Activated CD8-positive, alpha-beta memory T cell treated with anti-CD3 and anti-CD28 coated beads for 36 hours (primary cell): ENCODE measurements at regions not wholly inside any gene's neighbourhood (a gene's known extent, or its start where the extent isn't known, plus 50 kb on each side); places are given as distances from the start of the nearest gene placed in this dataset.
"Not testable (repeated sequence)": the region's sequence is repeated elsewhere in the genome, so short reads cannot be mapped to it uniquely, and the experiment has no call there.

Experiments
- CTCF ChIA-PET: fragments of 350-600 bp; sonication (Branson Sonifier 250); formaldehyde crosslinking; loops from one replicate; lab custom pipeline; 2021; ENCODE audit warnings: antibody characterized with exemption; lab: Charles Lee
- POLR2A ChIA-PET: fragments of 350-600 bp; sonication (Branson Sonifier 250); formaldehyde crosslinking; loops from one replicate; lab custom pipeline; 2021; ENCODE audit warnings: antibody characterized with exemption; lab: Charles Lee

DNA sequence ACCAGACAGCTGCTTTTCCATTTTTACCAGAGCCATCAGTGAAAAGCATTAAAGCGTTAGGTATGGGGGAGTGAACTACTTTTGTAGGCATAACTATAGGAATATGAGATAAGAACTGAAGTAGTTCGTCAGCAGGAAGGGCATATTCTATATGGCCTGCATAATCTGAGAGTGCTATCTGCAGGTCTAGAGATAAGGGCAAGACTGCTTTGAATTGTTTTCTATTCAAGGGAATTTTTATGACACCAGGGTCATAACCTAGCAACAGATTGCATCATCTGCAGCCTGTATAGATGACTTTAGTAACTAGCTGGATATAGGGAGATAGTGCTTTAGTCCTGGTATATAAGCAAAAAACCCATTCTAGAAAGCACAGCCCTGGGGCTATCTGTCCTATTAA lies 437.3 kb upstream of the HTR1E start:
- POLR2A ChIA-PET, result no interaction called here
- CTCF ChIA-PET, result no interaction called here

DNA sequence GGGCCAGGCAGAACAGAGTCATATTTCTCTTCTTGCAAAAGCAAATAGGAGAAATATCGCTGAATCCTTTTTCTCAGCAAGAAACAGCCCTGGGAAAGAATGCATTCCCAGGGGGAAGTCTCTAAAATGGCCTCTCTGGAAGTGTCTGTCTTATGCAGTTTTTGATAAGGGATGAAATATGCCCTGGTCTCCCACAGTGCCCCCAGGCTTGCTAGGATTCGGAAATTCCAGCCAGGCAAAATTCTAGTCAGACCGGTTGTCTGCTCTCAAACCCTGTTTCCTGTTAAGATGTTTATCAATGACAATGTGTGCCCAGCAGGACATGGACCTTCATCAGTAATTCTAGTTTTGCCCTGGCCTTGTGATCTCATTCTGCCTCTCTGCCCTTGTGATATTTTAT lies 448.3 kb upstream of the HTR1E start:
- POLR2A ChIA-PET, CTCF ChIA-PET: not testable (repeated sequence)

DNA sequence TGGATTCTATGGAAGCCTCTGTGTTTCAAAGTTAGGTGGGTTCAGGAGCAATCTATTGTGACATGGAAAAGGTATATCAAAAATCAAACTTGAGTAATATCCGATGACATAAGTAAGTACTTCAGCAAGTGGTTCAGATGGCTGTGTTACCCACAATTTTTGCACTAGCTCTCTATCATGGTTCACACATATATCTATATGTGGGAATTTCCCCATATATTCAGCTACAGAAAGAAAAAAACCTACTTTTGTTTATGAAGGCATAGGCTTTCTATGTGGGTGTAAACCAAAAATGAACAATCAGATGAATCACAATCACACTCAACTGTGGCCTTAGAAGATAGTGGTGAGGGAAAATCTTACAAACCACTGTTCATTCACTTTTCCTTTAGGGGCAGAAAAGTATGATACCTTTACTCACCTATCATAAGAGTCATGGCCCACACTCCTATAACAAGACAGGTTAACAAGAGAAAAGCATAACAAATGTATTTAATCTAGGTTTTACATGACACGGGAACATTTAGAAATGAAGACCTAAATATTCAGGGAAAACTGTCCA lies 449.6 kb upstream of the HTR1E start:
- POLR2A ChIA-PET, result no interaction called here
- CTCF ChIA-PET, result no interaction called here

DNA sequence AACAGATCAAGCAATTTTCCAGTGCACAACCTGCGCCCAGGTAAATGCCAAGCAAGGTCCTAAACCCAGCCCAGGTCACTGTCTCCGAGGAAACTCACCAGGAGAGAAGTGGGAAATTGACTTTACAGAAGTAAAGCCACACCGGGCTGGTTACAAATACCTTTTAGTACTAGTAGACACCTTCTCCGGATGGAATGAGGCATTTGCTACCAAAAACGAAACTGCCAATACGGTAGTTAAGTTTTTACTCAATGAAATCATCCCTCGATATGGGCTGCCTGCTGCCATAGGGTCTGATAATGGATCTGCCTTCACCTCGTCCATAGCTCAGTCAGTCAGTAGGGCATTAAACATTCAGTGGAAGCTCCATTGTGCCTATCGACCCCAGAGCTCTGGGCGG lies 459.0 kb upstream of the HTR1E start:
- CTCF ChIA-PET, result not testable (repeated sequence)

DNA sequence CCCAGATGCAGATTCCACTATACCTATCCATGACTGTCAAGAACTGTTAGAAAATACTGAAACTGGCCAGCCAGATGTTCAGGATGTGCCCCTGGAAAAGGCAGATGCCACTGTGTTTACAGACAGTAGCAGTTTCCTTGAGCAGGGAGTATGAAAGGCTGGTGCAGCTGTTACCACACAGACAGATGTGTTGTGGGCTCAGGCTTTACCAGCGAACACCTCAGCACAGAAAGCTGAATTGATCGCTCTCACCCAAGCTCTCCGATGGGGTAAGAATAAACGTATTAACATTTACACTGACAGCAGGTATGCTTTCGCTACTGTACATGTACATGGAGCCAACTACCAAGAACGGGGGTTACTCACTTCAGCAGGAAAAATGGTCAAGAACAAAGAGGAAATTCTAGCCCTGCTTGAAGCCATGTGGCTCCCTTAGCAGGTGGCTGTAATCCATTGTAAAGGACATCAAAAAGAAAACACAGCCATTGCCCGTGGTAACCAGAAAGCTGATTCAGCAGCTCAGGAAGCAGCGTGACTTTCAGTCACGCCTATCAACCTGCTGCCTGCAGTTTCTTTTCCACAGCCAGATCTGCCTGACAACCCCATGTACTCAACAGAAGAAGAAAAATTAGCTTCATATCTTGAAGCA lies 459.7 kb upstream of the HTR1E start:
- CTCF ChIA-PET, result no interaction called here
- POLR2A ChIA-PET, result no interaction called here

More for the DNA sequence above, 459.0 kb upstream of the HTR1E start:
- POLR2A ChIA-PET, result not testable (repeated sequence)

DNA sequence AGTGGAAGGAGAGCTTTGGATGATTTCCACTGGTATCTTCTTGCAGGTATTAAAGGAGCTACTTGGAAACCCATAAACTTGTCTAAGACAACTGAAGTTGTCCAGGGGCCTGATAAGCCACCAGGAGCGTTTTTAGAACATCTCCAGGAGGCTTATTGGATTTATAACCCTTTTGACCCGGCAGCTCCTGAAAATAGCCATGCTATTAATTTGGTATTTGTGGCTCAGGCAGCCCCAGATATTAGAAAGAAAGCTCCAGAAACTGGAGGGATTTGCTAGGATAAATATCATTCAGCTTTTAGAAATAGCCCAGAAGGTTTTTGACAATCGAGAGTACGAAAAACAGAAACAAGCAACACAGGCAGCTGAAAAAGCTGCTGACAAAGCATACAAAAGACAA lies 461.0 kb upstream of the HTR1E start:
- ChIA-PET POLR2A (no interaction called here), CTCF (no interaction called here)

DNA sequence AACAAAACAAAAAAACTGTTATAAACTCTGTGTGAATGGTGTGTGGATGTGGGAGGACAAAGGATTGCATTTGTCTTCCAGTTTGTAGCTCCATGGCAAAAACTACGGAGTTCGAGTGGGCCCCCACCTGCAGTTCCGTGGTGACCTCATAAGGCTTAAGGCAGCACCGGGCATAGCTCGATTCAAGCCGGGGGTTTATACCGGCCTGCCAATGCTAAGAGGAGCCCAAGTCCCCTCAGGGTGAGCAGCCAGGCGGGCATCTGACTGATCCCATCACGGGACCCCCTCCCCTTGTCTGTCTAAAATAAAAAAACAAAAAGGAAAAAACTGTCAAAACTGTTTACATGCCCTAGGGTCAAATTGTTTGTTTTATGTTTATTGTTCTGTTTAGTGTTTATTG lies 463.2 kb upstream of the HTR1E start:
- ChIA-PET CTCF (no interaction called here), POLR2A (no interaction called here)

DNA sequence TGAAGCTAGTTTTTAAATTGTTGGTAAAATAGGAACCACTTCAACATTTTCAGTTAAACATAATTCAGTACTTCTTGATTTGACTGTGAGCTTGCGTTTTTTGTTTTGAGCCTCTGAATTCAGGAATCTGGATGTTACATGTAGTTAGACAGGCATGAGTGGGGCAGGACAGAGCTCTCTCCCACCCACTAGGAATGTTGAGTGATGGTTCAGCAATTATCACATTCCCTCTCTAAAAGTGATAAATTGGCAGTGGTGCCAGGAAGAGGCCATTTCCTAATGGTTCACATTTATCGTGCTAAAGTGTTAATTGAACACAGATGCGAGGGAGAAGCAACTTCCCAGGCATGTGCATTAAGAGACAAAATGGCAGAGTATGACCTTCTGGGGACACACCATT lies 465.5 kb upstream of the HTR1E start:
- CTCF ChIA-PET, result no interaction called here
- POLR2A ChIA-PET, result no interaction called here

DNA sequence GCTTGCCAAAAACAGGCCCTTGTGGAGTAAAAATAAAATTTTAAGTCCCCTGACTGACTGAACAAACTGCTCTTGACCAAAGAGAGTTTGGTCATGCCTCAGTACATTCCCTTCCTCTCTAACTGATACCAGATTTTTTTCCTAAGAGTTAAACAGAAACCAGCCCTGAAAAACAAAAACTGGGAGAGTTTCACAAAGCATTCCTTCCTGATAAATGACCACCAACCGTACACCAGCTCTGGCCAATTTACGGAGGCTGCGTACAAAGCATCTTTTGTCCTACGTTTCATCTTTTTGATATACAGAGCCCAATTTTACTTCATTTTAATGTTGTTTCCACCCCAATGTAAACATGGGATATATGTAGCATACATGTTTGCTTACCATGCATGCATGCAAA lies 477.4 kb upstream of the HTR1E start:
- CTCF ChIA-PET, result no interaction called here
- POLR2A ChIA-PET, result no interaction called here

DNA sequence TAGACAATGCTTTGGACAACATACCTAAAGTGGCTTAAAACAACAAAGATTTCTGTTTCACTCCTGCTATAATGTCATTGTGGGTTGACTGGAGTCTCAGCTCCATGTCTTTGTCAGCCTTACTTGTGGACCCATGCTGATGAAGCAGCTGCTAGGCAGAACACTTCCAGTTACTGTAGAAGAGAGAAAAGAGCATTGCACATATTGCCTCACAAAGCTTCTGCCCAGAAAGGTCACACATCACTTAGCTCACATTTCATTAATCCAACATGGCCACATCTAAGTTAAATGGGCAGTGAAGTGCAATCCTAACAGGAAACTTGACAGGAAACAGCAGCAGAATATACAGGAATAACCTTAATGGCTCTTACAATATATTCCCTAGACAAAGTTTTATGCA lies 480.5 kb upstream of the HTR1E start:
- ChIA-PET CTCF (no interaction called here), POLR2A (no interaction called here)

DNA sequence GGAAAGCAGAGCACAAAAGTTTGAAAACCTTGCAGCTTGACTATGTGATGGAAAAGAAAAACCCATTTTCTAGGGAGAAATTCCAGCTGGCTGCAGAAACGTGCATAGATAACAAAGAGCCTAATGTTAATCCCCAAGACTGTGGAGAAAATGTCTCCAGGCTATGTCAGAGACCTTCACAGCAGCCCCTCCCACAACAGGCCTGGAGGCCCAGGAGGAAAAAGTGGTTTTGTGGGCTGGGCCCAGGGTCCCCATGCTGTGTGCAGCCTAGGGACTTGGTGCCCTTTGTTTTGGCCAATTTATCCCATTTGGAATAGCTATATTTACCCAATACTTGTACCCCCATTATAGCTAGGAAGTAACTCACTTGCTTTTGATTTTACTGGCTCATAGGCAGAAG lies 484.1 kb upstream of the HTR1E start:
- ChIA-PET CTCF (no interaction called here), POLR2A (no interaction called here)

DNA sequence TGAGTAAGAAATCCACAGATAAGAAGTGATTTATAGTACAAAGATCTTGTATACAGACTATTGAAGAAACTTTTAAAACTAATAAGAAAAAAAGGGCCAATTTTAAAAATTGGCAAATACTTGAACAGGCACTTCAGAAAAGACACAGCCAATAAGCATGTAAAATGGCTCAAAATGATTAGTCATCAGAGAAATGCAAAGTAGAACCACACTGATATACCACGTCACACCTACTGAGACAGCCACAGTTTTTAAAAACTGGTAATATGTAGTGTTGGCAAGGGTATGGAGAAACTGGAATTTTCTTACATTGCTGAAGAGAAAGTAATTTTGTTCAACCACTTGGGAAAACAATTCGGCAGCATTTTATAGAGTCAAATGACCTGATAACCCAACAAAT lies 488.9 kb upstream of the HTR1E start:
- CTCF ChIA-PET, result no interaction called here
- POLR2A ChIA-PET, result no interaction called here

DNA sequence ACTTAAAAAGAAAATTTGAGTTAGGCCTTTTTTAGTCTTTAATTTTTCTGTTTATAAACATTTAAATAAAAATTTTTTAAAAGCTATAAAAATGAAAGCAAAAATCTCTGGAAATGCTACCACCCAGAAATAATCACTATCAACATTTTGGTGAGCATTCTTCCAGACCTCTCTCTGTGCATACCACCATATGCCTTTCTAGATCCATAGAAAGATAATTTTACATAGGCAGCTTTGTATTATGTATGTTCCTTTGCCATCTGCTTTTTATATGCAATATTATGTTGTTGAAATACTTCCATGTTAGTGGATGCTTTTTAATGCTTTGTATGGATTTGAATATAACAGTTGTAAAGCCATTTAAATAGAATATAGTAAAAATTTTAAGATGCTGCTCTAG lies 496.7 kb upstream of the HTR1E start:
- ChIA-PET POLR2A (no interaction called here), CTCF (no interaction called here)

DNA sequence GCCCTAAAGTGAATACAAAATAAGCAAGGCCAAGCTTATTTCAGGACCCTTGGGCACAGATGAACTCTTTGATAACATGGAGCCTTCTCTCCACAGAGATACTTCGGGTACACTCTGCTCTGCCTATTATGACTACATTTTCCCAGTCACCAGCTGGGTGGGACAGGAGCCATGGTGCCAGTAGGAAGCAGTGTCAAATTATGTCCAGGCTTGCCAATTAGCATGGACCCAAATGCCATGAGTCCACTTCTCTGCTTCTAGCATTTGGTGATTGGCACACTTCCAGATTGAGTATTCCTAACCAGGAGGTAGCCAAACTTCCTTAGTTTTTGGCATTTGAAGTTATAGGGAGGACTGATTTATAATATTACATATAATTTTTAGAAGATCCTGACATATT lies 513.8 kb upstream of the HTR1E start:
- CTCF ChIA-PET, result no interaction called here
- POLR2A ChIA-PET, result no interaction called here

DNA sequence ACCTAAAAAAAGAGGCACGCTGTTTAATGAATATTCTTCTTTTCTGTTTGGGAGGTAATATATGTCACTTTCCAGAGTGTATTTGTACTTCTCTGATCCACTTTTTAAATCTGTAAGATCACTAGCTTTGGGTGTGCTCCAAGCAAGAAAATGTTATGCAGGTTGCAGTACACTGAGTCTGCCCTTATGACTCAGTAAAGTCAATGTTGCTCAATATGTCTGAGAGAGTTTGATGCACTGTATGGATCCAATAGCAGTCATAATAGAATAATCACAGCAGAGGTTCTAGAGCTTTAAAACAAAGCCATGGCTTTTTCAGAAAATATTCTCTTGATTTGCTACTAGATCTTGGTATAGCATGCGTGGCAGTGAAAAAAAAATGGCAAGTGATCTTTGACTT lies 525.3 kb upstream of the HTR1E start:
- CTCF ChIA-PET, result no interaction called here
- POLR2A ChIA-PET, result no interaction called here

DNA sequence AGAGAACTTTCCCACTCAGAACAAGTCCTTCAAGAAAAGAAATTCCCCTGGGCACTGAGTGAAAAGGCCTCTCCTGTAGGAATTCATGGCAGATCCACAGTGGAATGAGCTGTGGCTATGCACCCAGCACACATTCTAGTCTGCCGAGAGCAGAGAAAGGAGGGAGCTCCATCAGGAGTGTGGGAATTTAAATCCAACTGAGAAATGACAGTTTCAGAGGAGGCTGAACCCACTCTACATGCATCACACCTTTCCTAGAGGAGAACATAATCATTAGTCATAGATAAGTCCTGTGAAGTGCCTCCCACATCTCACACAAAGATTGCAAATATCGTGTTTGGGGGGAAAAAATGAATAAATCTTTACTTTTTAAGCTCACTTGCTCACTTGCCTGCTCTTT lies 530.2 kb upstream of the HTR1E start:
- ChIA-PET POLR2A (no interaction called here), CTCF (no interaction called here)

DNA sequence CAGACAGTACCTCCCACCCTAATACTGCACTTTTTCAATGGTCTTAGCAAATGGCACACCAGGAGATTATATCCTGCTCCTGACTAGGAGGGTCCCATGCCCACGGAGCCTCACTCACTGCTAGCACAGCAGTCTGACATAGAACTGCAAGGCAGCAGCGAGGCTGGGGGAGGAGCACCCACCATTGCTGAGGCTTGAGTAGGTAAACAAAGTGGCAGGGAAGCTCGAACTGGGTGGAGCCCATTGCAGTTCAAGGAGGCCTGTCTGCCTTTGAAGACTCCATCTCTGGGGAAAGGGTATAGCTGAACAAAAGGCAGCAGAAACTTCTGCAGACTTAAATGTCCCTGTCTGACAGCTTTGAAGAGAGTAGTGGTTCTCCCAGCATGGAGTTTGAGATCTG lies 544.5 kb upstream of the HTR1E start:
- CTCF ChIA-PET, POLR2A ChIA-PET: not testable (repeated sequence)

DNA sequence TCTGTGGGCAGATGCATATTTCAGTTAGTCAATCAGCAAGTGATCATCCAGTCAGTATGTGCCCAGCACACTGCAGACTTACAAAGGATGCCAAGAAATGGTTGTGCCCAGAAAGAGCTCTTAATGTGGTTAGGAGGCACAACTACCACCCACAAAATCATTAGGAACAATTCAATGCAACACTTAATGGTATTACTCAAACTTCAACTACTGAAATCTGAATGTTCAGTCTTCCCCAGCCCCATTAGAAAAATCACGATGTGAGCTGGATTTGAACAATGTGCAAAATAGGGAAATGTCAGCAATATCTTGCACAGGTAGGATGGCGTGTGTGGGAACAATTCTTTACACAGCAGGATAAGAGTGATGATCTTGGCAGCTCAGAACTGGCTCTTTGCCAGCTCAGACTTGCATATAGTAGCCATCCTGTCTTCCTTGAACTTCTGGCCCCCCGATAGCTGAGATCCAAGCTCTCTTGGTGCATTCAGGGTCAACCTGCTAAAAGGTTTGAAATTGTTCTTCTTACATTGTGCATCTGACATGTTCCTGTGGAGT lies 556.7 kb upstream of the HTR1E start:
- ChIA-PET POLR2A (no interaction called here), CTCF (no interaction called here)

DNA sequence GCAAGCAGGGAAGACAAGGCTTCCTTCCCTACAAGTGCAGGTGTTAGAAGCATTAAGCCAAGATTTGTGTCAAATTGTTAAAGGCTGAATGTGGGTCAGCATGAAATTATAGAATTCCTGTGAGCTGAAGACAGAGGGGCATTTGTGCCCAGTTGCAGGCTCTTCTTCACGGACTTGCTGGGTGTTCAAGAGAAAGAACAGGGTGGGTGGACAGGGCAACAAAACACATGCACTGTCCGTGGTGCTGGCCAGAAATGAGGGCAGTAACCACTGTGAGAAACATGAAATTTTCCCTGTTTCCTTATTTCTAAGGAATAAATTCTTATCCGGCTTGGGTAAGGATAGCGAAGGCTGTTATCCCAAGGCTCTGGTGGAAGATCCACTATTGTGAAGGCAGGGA lies 579.5 kb upstream of the HTR1E start:
- ChIA-PET CTCF (no interaction called here), POLR2A (no interaction called here)

DNA sequence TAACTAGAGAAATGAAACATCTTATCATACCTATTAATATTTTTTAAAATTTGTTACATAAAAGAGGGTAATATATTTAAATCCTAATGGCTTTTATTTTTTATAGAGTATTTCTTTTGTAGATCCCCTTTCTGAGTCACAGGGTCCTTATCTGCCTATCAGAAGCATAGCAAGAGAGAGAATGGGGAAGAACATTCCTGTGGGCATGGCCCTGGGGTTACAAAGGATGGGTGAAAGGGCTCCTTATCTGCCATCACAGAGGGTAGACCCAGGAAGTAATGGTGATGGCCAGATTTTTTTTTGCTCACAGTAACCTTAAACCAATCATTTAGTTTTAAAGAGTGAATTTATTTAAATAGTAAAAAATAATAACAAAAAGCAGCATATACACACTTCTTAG lies 582.1 kb upstream of the HTR1E start:
- CTCF ChIA-PET, result no interaction called here

DNA sequence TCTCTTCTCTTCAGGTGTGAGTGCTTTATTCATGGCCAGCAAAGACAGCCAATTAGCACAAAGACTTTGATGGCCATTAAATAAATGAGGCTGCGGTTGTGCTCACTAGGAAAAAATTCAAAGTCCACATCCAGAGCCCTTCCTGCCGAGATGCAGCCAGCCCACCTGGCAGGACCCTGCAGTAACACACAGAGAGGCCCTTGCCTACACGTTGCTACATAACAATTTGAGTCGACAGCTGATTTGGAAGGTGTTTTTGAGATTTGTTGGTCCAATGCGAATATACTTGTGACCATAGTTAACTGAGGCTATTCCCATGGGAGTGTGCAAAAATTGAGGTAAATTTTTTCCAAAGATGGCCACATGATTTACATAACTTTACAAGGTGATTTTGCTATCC lies 605.4 kb upstream of the HTR1E start:
- POLR2A ChIA-PET, result no interaction called here
- CTCF ChIA-PET, result no interaction called here

More for the DNA sequence above, 582.1 kb upstream of the HTR1E start:
- POLR2A ChIA-PET, result no interaction called here
